ENCODE measurements at regions not wholly inside any gene's neighbourhood (a gene's known extent, or its start where the extent isn't known, plus 50 kb on each side); places are given as distances from the start of the nearest gene placed in this dataset.
A peak's percentile ranks its signal among the peaks of the same experiment; 100 is the strongest.

GRCh38 chr5:60527072-60527471 is 172.9 kb downstream of the DEPDC1B start:
- TF ChIP-seq CTCF (conservative IDR thresholded peaks at IDR 0.05 in 1 of 2, IDR thresholded peaks at IDR 0.05 in 1 of 2; ENCODE audit: low read depth in 1 of 2, low read length in 2 of 2) = no peak
- TF ChIP-seq EZH2 (IDR thresholded peaks at IDR 0.05; ENCODE audit: low read length, missing control alignments) = no peak
- no peaks in the 10 kb centered on the region for H3K36me3 ChIP-seq (ENCODE audit: control insufficient read depth, insufficient read depth, low read length)
- no peak overlapping the region for H3K4me3 ChIP-seq (replicated peaks in 1 of 4; ENCODE audit: control extremely low read depth in 1 of 4, insufficient read depth in 1 of 4, low read depth in 3 of 4, low read length in 4 of 4)

GRCh38 chr5:60526336-60526875 is 173.6 kb downstream of the DEPDC1B start:
- Histone ChIP-seq H3K4me2 (ENCODE audit: extremely low read depth, insufficient read depth, low read length) (no peak overlapping the region), H3K4me1 (ENCODE audit: control insufficient read depth, extremely low read depth, insufficient read depth, low read length) (no peaks in the 10 kb centered on the region), H3K9ac (ENCODE audit: insufficient read depth, low read length) (no peak overlapping the region), H3K36me3 (ENCODE audit: control insufficient read depth, insufficient read depth, low read length) (no peaks in the 10 kb centered on the region), H3K9me3 (ENCODE audit: control insufficient read depth, insufficient read depth, low read depth, low read length) (no peaks in the 10 kb centered on the region), H3K4me3 (replicated peaks in 1 of 4; ENCODE audit: control extremely low read depth in 1 of 4, insufficient read depth in 1 of 4, low read depth in 3 of 4, low read length in 4 of 4) (no peak overlapping the region), H3K79me2 (ENCODE audit: control insufficient read depth, insufficient read depth, low read length) (no peaks in the 10 kb centered on the region), H2AFZ (ENCODE audit: low read length) (no peak overlapping the region), H3K27ac (ENCODE audit: insufficient read depth, low read length) (no peak overlapping the region), H3K27me3 (ENCODE audit: control insufficient read depth, insufficient read depth, low read length) (no peaks in the 10 kb centered on the region), H4K20me1 (ENCODE audit: control insufficient read depth, extremely low read depth, insufficient read depth, low read length) (no peaks in the 10 kb centered on the region)
- DNase-seq (ENCODE audit: low read depth in 2 of 2) = no peak
- TF ChIP-seq CTCF (conservative IDR thresholded peaks at IDR 0.05 in 1 of 2, IDR thresholded peaks at IDR 0.05 in 1 of 2; ENCODE audit: low read depth in 1 of 2, low read length in 2 of 2) = no peak
- TF ChIP-seq EZH2 (IDR thresholded peaks at IDR 0.05; ENCODE audit: low read length, missing control alignments) = no peak

More at GRCh38 chr5:60527072-60527471, 172.9 kb downstream of the DEPDC1B start:
- no peaks in the 10 kb centered on the region for H4K20me1 ChIP-seq (ENCODE audit: control insufficient read depth, extremely low read depth, insufficient read depth, low read length)
- no peak for DNase-seq (ENCODE audit: low read depth in 2 of 2)
- no peaks in the 10 kb centered on the region for H3K4me1 ChIP-seq (ENCODE audit: control insufficient read depth, extremely low read depth, insufficient read depth, low read length)
- no peak overlapping the region for H2AFZ ChIP-seq (ENCODE audit: low read length)
- no peak overlapping the region for H3K4me2 ChIP-seq (ENCODE audit: extremely low read depth, insufficient read depth, low read length)
- no peaks in the 10 kb centered on the region for H3K79me2 ChIP-seq (ENCODE audit: control insufficient read depth, insufficient read depth, low read length)
- H3K9me3 ChIP-seq (ENCODE audit: control insufficient read depth, insufficient read depth, low read depth, low read length) = no peaks in the 10 kb centered on the region
- H3K27me3 ChIP-seq (ENCODE audit: control insufficient read depth, insufficient read depth, low read length) = no peaks in the 10 kb centered on the region
- no peak overlapping the region for H3K27ac ChIP-seq (ENCODE audit: insufficient read depth, low read length)
- H3K9ac ChIP-seq (ENCODE audit: insufficient read depth, low read length) = no peak overlapping the region

GRCh38 chr5:60522292-60522905 is 177.6 kb downstream of the DEPDC1B start:
- DNase-seq (ENCODE audit: low read depth in 2 of 2) = peak in 1 of 2 donors; percentile 77
- TF ChIP-seq EZH2 (IDR thresholded peaks at IDR 0.05; ENCODE audit: low read length, missing control alignments) = no peak
- no peak for TF ChIP-seq CTCF (conservative IDR thresholded peaks at IDR 0.05 in 1 of 2, IDR thresholded peaks at IDR 0.05 in 1 of 2; ENCODE audit: low read depth in 1 of 2, low read length in 2 of 2)
- Histone ChIP-seq H3K9me3 (ENCODE audit: control insufficient read depth, insufficient read depth, low read depth, low read length) (no peaks in the 10 kb centered on the region), H3K9ac (ENCODE audit: insufficient read depth, low read length) (no peak overlapping the region), H4K20me1 (ENCODE audit: control insufficient read depth, extremely low read depth, insufficient read depth, low read length) (no peaks in the 10 kb centered on the region), H3K4me3 (replicated peaks in 1 of 4; ENCODE audit: control extremely low read depth in 1 of 4, insufficient read depth in 1 of 4, low read depth in 3 of 4, low read length in 4 of 4) (no peak overlapping the region), H2AFZ (ENCODE audit: low read length) (no peak overlapping the region), H3K4me1 (ENCODE audit: control insufficient read depth, extremely low read depth, insufficient read depth, low read length) (no peaks in the 10 kb centered on the region), H3K27ac (ENCODE audit: insufficient read depth, low read length) (no peak overlapping the region), H3K4me2 (ENCODE audit: extremely low read depth, insufficient read depth, low read length) (no peak overlapping the region), H3K27me3 (ENCODE audit: control insufficient read depth, insufficient read depth, low read length) (no peaks in the 10 kb centered on the region), H3K79me2 (ENCODE audit: control insufficient read depth, insufficient read depth, low read length) (no peaks in the 10 kb centered on the region), H3K36me3 (ENCODE audit: control insufficient read depth, insufficient read depth, low read length) (no peaks in the 10 kb centered on the region)
